Mesenchymal stem cell (in vitro differentiated cells and primary cell): ENCODE measurements at regions not wholly inside any gene's neighbourhood (a gene's known extent, or its start where the extent isn't known, plus 50 kb on each side); places are given as distances from the start of the nearest gene placed in this dataset.

Experiments
- DNase-seq: peaks from one replicate; pipeline ENCODE4 v3.0.0-alpha.2; 2013
- H2AFZ ChIP-seq: one replicate; pipeline ENCODE4 v1.6.1; 2013; ENCODE audit warnings: low read depth, mild to moderate bottlenecking, control low read depth, inconsistent platforms, low read length, moderate library complexity
- H2AK5ac ChIP-seq: 2 replicates; pipeline ENCODE4 v1.6.1; 2013; ENCODE audit warnings: low read length, moderate library complexity, mild to moderate bottlenecking, inconsistent platforms; ENCODE audit not compliant: severe bottlenecking
- H2BK120ac ChIP-seq: one replicate; pipeline ENCODE4 v1.6.1; 2013; ENCODE audit warnings: low read depth, mild to moderate bottlenecking, inconsistent platforms, low read length, moderate library complexity
- H2BK12ac ChIP-seq, 2 experiments: one replicate each; pipeline ENCODE4 v1.6.1; 2013; ENCODE audit warnings: inconsistent platforms in 2 of 2, low read length in 2 of 2, mild to moderate bottlenecking in 2 of 2, moderate library complexity in 2 of 2, control low read depth in 1 of 2
- H2BK15ac ChIP-seq: one replicate; pipeline ENCODE4 v1.6.1; 2013; ENCODE audit warnings: mild to moderate bottlenecking, low read depth, inconsistent platforms; ENCODE audit not compliant: poor library complexity, severe bottlenecking
- H2BK5ac ChIP-seq: 2 replicates; pipeline ENCODE4 v1.6.1; 2013; ENCODE audit warnings: low read depth, mild to moderate bottlenecking, low read length, control low read depth, inconsistent platforms; ENCODE audit not compliant: poor library complexity, severe bottlenecking
- H3K14ac ChIP-seq, 2 experiments: one replicate each; pipeline ENCODE4 v1.6.1; 2013; ENCODE audit warnings: inconsistent platforms in 2 of 2, low read length in 2 of 2, control low read depth in 1 of 2, mild to moderate bottlenecking in 1 of 2, moderate library complexity in 1 of 2
- H3K18ac ChIP-seq, 2 experiments: one replicate each; pipeline ENCODE4 v1.6.1; 2013; ENCODE audit warnings: inconsistent platforms in 2 of 2, low read length in 2 of 2, control low read depth in 1 of 2, low read depth in 1 of 2, mild to moderate bottlenecking in 1 of 2
- H3K23ac ChIP-seq, 2 experiments: one replicate each; pipeline ENCODE4 v1.6.1; 2013; ENCODE audit warnings: inconsistent platforms in 2 of 2, low read length in 2 of 2, mild to moderate bottlenecking in 2 of 2, moderate library complexity in 2 of 2, control low read depth in 1 of 2
- H3K27ac ChIP-seq: 2 replicates; pipeline ENCODE4 v1.5.1; 2013; ENCODE audit warnings: mild to moderate bottlenecking, moderate library complexity, low read length, control low read depth, inconsistent platforms; ENCODE audit not compliant: poor library complexity, severe bottlenecking
- H3K27me3 ChIP-seq, 2 experiments: 2 replicates each; pipeline versions ENCODE4 v1.6.1 to v1.7.0; 2013; ENCODE audit warnings: low read length in 2 of 2, mild to moderate bottlenecking in 2 of 2, moderate library complexity in 2 of 2, control low read depth in 1 of 2, inconsistent platforms in 1 of 2; ENCODE audit not compliant: control insufficient read depth in 1 of 2, insufficient read depth in 1 of 2
- H3K36me3 ChIP-seq, 2 experiments: 2 replicates each; pipeline versions ENCODE4 v1.6.1 to v1.7.0; 2013; ENCODE audit warnings: low read length in 2 of 2, control low read depth in 1 of 2, inconsistent platforms in 1 of 2, low read depth in 1 of 2, mild to moderate bottlenecking in 1 of 2; ENCODE audit not compliant: insufficient read depth in 2 of 2, control insufficient read depth in 1 of 2
- H3K4ac ChIP-seq, 2 experiments: one replicate each; pipeline ENCODE4 v1.6.1; 2013; ENCODE audit warnings: inconsistent platforms in 2 of 2, low read length in 2 of 2, mild to moderate bottlenecking in 2 of 2, moderate library complexity in 2 of 2, control low read depth in 1 of 2, low read depth in 1 of 2
- H3K4me1 ChIP-seq: 2 replicates; pipeline ENCODE4 v1.6.1; 2013; ENCODE audit warnings: low read depth, low read length, control low read depth; ENCODE audit not compliant: control insufficient read depth, insufficient read depth
- H3K4me2 ChIP-seq: 2 replicates; pipeline ENCODE4 v1.6.1; 2013; ENCODE audit warnings: low read length, mild to moderate bottlenecking, inconsistent platforms; ENCODE audit not compliant: poor library complexity, severe bottlenecking
- H3K4me3 ChIP-seq, 2 experiments: 2 replicates each; pipeline versions ENCODE4 v1.5.1 to v1.7.0; 2013; ENCODE audit warnings: low read length in 2 of 2, mild to moderate bottlenecking in 2 of 2, control low read depth in 1 of 2, low read depth in 1 of 2; ENCODE audit not compliant: insufficient read depth in 1 of 2
- H3K79me1 ChIP-seq: replicated peaks from 2 replicates; pipeline ENCODE4 v1.6.1; 2013; ENCODE audit warnings: mild to moderate bottlenecking, control low read depth, low read length, inconsistent platforms; ENCODE audit not compliant: poor library complexity, severe bottlenecking
- H3K9ac ChIP-seq: 2 replicates; pipeline ENCODE4 v1.7.0; 2013; ENCODE audit warnings: mild to moderate bottlenecking, low read length, moderate library complexity
- H3K9me3 ChIP-seq: 2 replicates; pipeline ENCODE4 v1.7.0; 2013; ENCODE audit warnings: mild to moderate bottlenecking, low read length; ENCODE audit not compliant: control insufficient read depth
- H4K8ac ChIP-seq: one replicate; pipeline ENCODE4 v1.6.1; 2013; ENCODE audit warnings: inconsistent platforms, mild to moderate bottlenecking, low read length, moderate library complexity
- H4K91ac ChIP-seq: one replicate; pipeline ENCODE4 v1.6.1; 2013; ENCODE audit warnings: mild to moderate bottlenecking, low read length, inconsistent platforms
- WGBS: methylation state at CpG from one replicate; pipeline ENCODE4 v1.1.7; 2013; ENCODE audit warnings: mixed read lengths; 5-methylcytosine and 5-hydroxymethylcytosine counted together

GRCh38 chr13:91236921-91237320 lies 110.6 kb upstream of the MIR17HG start:
- Histone ChIP-seq H3K23ac (no peak overlapping the region), H3K9ac (no peak overlapping the region)
- WGBS, result 86% methylated on average over 1 of the region's 3 CpGs

GRCh38 chr13:91238036-91238435 lies 109.5 kb upstream of the MIR17HG start:
- H3K4me2 ChIP-seq, result no peak overlapping the region
- no peak for DNase-seq
- no peak overlapping the region for H2BK12ac ChIP-seq
- H2BK15ac ChIP-seq, result no peak overlapping the region
- H3K27ac ChIP-seq, result no peak overlapping the region
- H3K79me1 ChIP-seq, result no peaks in the 10 kb centered on the region
- no peak overlapping the region for H3K18ac ChIP-seq
- no peak overlapping the region for H2BK5ac ChIP-seq
- no peaks in the 10 kb centered on the region for H3K27me3 ChIP-seq
- H3K4me1 ChIP-seq, result no peaks in the 10 kb centered on the region
- no peak overlapping the region for H3K14ac ChIP-seq
- no peak overlapping the region for H3K4ac ChIP-seq
- WGBS, result 100% methylated on average over 1 of the region's 2 CpGs
- no peak overlapping the region for H3K9ac ChIP-seq
- no peak overlapping the region for H2AK5ac ChIP-seq
- no peak overlapping the region for H4K8ac ChIP-seq
- H4K91ac ChIP-seq, result no peak overlapping the region
- no peaks in the 10 kb centered on the region for H3K36me3 ChIP-seq
- H2BK120ac ChIP-seq, result no peak overlapping the region
- no peak overlapping the region for H2AFZ ChIP-seq
- H3K23ac ChIP-seq, result no peak overlapping the region
- no peak overlapping the region for H3K4me3 ChIP-seq
- H3K9me3 ChIP-seq, result no peaks in the 10 kb centered on the region

More at GRCh38 chr13:91236921-91237320, 110.6 kb upstream of the MIR17HG start:
- Histone ChIP-seq H3K4ac (no peak overlapping the region), H3K27me3 (no peaks in the 10 kb centered on the region), H3K79me1 (no peaks in the 10 kb centered on the region), H3K4me2 (no peak overlapping the region), H2BK120ac (no peak overlapping the region), H2AK5ac (no peak overlapping the region), H2AFZ (no peak overlapping the region), H3K4me1 (no peaks in the 10 kb centered on the region), H2BK5ac (no peak overlapping the region), H3K14ac (no peak overlapping the region), H2BK12ac (no peak overlapping the region), H2BK15ac (no peak overlapping the region), H3K27ac (no peak overlapping the region), H3K36me3 (no peaks in the 10 kb centered on the region), H3K18ac (no peak overlapping the region), H4K91ac (no peak overlapping the region), H3K4me3 (no peak overlapping the region), H3K9me3 (no peaks in the 10 kb centered on the region), H4K8ac (no peak overlapping the region)
- no peak for DNase-seq

- no peak overlapping the region for H3K4me3 ChIP-seq
- H2AFZ ChIP-seq, result no peak overlapping the region
- H3K18ac ChIP-seq, result no peak overlapping the region
- H3K27me3 ChIP-seq, result no peaks in the 10 kb centered on the region
- H3K4me1 ChIP-seq, result no peaks in the 10 kb centered on the region
- no peak overlapping the region for H2BK15ac ChIP-seq
- H3K79me1 ChIP-seq, result no peaks in the 10 kb centered on the region
- H3K27ac ChIP-seq, result no peak overlapping the region
- WGBS, result no CpG with 5 or more reads among the region's 1 CpG
- H2BK12ac ChIP-seq, result no peak overlapping the region
- no peak overlapping the region for H3K14ac ChIP-seq
- H4K8ac ChIP-seq, result no peak overlapping the region
- no peak overlapping the region for H3K4ac ChIP-seq
- no peak overlapping the region for H4K91ac ChIP-seq
- no peak for DNase-seq
- no peak overlapping the region for H3K23ac ChIP-seq
- H2BK5ac ChIP-seq, result no peak overlapping the region
- H2AK5ac ChIP-seq, result no peak overlapping the region
- no peak overlapping the region for H3K9ac ChIP-seq
- no peak overlapping the region for H3K4me2 ChIP-seq
- no peak overlapping the region for H2BK120ac ChIP-seq
- no peaks in the 10 kb centered on the region for H3K9me3 ChIP-seq
- H3K36me3 ChIP-seq, result no peaks in the 10 kb centered on the region
Measured at GRCh38 chr13:91240341-91240740, 107.1 kb upstream of the MIR17HG start.

GRCh38 chr13:91241221-91241933 lies 106.1 kb upstream of the MIR17HG start:
- no peak overlapping the region for H2BK120ac ChIP-seq
- no peak for DNase-seq
- H2BK12ac ChIP-seq, result no peak overlapping the region
- no peak overlapping the region for H2AK5ac ChIP-seq
- no peak overlapping the region for H3K18ac ChIP-seq
- no peak overlapping the region for H3K27ac ChIP-seq
- no peak overlapping the region for H3K4me2 ChIP-seq
- no peak overlapping the region for H3K23ac ChIP-seq
- H3K14ac ChIP-seq, result no peak overlapping the region
- WGBS, result 67% methylated on average over 1 of the region's 2 CpGs
- H3K27me3 ChIP-seq, result no peaks in the 10 kb centered on the region
- H4K91ac ChIP-seq, result no peak overlapping the region
- no peaks in the 10 kb centered on the region for H3K9me3 ChIP-seq
- no peak overlapping the region for H2AFZ ChIP-seq
- H3K9ac ChIP-seq, result no peak overlapping the region
- H3K4me3 ChIP-seq, result no peak overlapping the region
- no peak overlapping the region for H2BK5ac ChIP-seq
- no peak overlapping the region for H2BK15ac ChIP-seq
- H4K8ac ChIP-seq, result no peak overlapping the region
- no peaks in the 10 kb centered on the region for H3K36me3 ChIP-seq
- H3K4me1 ChIP-seq, result no peaks in the 10 kb centered on the region
- H3K4ac ChIP-seq, result no peak overlapping the region
- H3K79me1 ChIP-seq, result no peaks in the 10 kb centered on the region
